ENCODE measurements at regions not wholly inside any gene's neighbourhood (a gene's known extent, or its start where the extent isn't known, plus 50 kb on each side); places are given as distances from the start of the nearest gene placed in this dataset.

GRCh38 chr13:44317752-44318151 is 55.9 kb upstream of the SERP2 start:
- TF ChIP-seq CTCF (IDR thresholded peaks at IDR 0.05) = no peak

DNA sequence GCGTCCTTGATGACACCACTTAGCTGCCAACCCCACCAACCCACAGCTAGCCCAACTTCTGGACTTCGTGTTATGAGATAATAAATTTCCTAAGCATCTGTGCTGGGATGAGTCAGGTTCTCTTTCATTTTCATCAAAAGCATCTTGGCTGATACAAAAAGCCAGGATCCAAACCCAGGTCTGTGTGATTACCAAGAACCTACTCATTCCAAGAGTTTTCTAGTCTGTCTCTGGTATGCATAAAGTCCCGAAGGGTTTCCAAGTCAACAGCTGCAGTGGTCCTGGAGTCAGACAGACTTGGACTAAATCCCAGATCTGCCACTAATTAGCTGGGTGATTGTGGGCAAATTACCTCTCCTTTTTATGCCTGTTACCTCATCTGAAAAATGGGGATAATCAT is 55.5 kb upstream of the SERP2 start:
- TF ChIP-seq CTCF (IDR thresholded peaks at IDR 0.05) = no peak

DNA sequence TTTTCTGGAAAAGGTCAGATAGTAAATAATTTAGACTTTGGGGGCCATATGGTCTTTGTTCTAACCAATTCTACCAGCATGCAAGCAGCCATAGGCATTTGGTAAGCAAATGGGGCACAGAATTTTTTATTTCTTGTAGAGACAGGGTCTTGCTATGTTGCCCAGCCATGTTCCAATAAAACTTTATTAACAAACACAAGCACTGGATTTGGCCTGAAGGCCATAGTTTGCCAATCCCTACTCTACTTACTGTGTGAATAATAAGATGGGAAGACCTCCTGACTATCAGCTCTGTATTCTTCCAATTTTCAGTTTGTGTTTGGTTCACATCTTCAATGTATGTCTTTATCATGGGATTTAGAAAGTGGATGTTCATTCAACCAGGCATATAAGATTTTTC is 53.0 kb upstream of the SERP2 start:
- no peak for TF ChIP-seq CTCF (IDR thresholded peaks at IDR 0.05)

GRCh38 chr13:44321961-44322360 is 51.7 kb upstream of the SERP2 start:
- no peak for TF ChIP-seq CTCF (IDR thresholded peaks at IDR 0.05)

DNA sequence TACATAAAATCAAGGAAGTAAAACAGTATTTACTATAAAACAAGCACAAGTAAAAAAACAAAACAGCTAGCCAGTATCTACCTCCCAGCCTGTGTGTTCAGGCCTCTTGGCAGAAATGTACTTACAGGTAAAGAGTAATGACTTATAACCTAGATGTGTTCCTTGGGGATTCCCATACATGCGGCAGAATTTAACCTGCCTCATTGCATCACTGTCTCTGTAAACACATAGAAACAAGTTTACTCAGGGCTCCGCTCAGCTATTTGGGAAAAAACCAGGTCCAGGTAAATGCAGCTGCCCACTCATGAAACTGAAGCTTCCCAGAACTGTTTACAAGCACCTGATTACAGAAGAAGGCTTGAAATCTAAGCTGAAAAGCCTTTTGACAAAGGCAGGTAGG is 50.7 kb upstream of the SERP2 start:
- TF ChIP-seq CTCF (IDR thresholded peaks at IDR 0.05) = no peak

GRCh38 chr13:44323754-44324153 is 49.9 kb upstream of the SERP2 start:
- no peak for TF ChIP-seq CTCF (IDR thresholded peaks at IDR 0.05)

Measured in LNCAP (cell line).